OCI-LY1 (cell line): ENCODE measurements at regions not wholly inside any gene's neighbourhood (a gene's known extent, or its start where the extent isn't known, plus 50 kb on each side); places are given as distances from the start of the nearest gene placed in this dataset.

Source experiments
- H2AFZ ChIP-seq: fragments of 200-600 bp; sonication (generic), shearing (Covaris generic); 2 replicates; pipeline ENCODE4 v1.6.0; 2014; ENCODE audit warnings: antibody characterized with exemption, mild to moderate bottlenecking, low read length
- H3F3A ChIP-seq: fragments of 200-600 bp; sonication (generic), shearing (Covaris generic); 2 replicates; pipeline ENCODE4 v1.6.0; 2014; ENCODE audit warnings: mild to moderate bottlenecking, antibody characterized with exemption, low read length, moderate library complexity; ENCODE audit not compliant: insufficient read depth
- H3K27ac ChIP-seq: fragments of 200-600 bp; sonication (generic); 2 replicates; pipeline ENCODE4 v1.5.1; 2014; ENCODE audit warnings: low read length, mixed run types, mild to moderate bottlenecking, low read depth; ENCODE audit not compliant: poor library complexity, severe bottlenecking
- H3K27me3 ChIP-seq: fragments of 200-600 bp; sonication (generic); 2 replicates; pipeline ENCODE4 v1.6.0; 2014; ENCODE audit warnings: antibody characterized with exemption, mild to moderate bottlenecking, low read length, moderate library complexity; ENCODE audit not compliant: insufficient read depth
- H3K36me3 ChIP-seq: fragments of 200-600 bp; sonication (generic); 2 replicates; pipeline ENCODE4 v1.6.1; 2014; ENCODE audit warnings: mild to moderate bottlenecking, antibody characterized with exemption, low read length, moderate library complexity, mixed read lengths; ENCODE audit not compliant: insufficient read depth
- H3K4me1 ChIP-seq: fragments of 200-600 bp; sonication (generic); 2 replicates; pipeline ENCODE4 v1.5.1; 2014; ENCODE audit warnings: mild to moderate bottlenecking, low read length, moderate library complexity; ENCODE audit not compliant: insufficient read depth, severe bottlenecking
- H3K4me2 ChIP-seq: fragments of 200-600 bp; sonication (generic), shearing (Covaris generic); 2 replicates; pipeline ENCODE4 v1.6.1; 2014; ENCODE audit warnings: low read length
- H3K4me3 ChIP-seq: fragments of 200-600 bp; sonication (generic); 2 replicates; pipeline ENCODE4 v1.5.1; 2014; ENCODE audit warnings: low read length, low read depth, mild to moderate bottlenecking, mixed read lengths; ENCODE audit not compliant: poor library complexity, severe bottlenecking
- H3K79me2 ChIP-seq: fragments of 200-600 bp; shearing (Covaris generic); 2 replicates; pipeline ENCODE4 v1.6.1; 2016; ENCODE audit warnings: mixed run types, low read length, mixed read lengths; ENCODE audit not compliant: insufficient read depth
- H3K9ac ChIP-seq: fragments of 200-600 bp; sonication (generic), shearing (Covaris generic); 2 replicates; pipeline ENCODE4 v1.6.1; 2014; ENCODE audit warnings: mild to moderate bottlenecking, low read length, mixed read lengths
- H3K9me2 ChIP-seq: fragments of 200-600 bp; sonication (generic), shearing (Covaris generic); 2 replicates; pipeline ENCODE4 v1.6.1; 2014; ENCODE audit warnings: low read depth, mild to moderate bottlenecking, low read length, mixed read lengths
- H3K9me3 ChIP-seq: fragments of 200-600 bp; shearing (Covaris generic); 2 replicates; pipeline ENCODE4 v1.6.1; 2014; ENCODE audit warnings: low read length, mixed read lengths
- H4K20me1 ChIP-seq: fragments of 200-600 bp; sonication (generic), shearing (Covaris generic); 2 replicates; pipeline ENCODE4 v1.6.0; 2016; ENCODE audit warnings: mild to moderate bottlenecking, low read length; ENCODE audit not compliant: insufficient read depth
- EZH2 ChIP-seq: fragments of 200-600 bp; sonication (generic), shearing (Covaris generic); IDR thresholded peaks from 2 replicates; pipeline ENCODE4 v1.8.0; 2017; ENCODE audit warnings: borderline replicate concordance, mixed run types, mild to moderate bottlenecking, antibody characterized with exemption, low read length, moderate library complexity, mixed read lengths
- TF ChIP-seq, protein P1 (sequence below): fragments of 200-600 bp; sonication (generic), shearing (Covaris generic); IDR thresholded peaks from 2 replicates; pipeline ENCODE4 v1.5.1; 2017; ENCODE audit warnings: mild to moderate bottlenecking, antibody characterized with exemption, low read length, moderate library complexity, mixed read lengths

DNA sequence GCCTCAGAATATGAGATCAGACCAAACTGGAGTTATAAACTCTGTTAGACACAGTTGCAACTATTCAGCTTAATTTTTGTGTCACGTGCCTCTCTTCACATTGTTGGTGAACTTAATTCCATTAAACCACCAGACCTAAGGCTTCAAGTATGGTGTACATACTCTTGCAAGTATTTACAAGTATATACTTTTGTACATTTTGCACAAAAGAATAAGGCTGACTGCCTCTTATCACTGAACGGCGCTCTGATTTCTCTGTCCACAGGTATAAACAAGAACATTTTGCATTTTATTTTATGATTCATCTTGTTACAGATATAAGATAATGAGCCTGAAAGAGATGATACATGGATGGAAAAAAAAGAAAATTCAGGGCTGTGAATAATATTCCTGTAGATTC is 269.7 kb upstream of the ACVR2A start:
- Histone ChIP-seq H3K36me3 (no peaks in the 10 kb centered on the region), H3F3A (no peaks in the 10 kb centered on the region), H3K4me3 (no peak overlapping the region), H3K4me1 (no peaks in the 10 kb centered on the region), H3K27me3 (no peaks in the 10 kb centered on the region), H3K9ac (no peak overlapping the region), H3K4me2 (no peak overlapping the region), H3K9me2 (no peaks in the 10 kb centered on the region), H3K79me2 (no peaks in the 10 kb centered on the region), H4K20me1 (no peaks in the 10 kb centered on the region), H3K27ac (no peak overlapping the region), H3K9me3 (no peaks in the 10 kb centered on the region), H2AFZ (no peak overlapping the region)
- TF ChIP-seq, protein P1, sequence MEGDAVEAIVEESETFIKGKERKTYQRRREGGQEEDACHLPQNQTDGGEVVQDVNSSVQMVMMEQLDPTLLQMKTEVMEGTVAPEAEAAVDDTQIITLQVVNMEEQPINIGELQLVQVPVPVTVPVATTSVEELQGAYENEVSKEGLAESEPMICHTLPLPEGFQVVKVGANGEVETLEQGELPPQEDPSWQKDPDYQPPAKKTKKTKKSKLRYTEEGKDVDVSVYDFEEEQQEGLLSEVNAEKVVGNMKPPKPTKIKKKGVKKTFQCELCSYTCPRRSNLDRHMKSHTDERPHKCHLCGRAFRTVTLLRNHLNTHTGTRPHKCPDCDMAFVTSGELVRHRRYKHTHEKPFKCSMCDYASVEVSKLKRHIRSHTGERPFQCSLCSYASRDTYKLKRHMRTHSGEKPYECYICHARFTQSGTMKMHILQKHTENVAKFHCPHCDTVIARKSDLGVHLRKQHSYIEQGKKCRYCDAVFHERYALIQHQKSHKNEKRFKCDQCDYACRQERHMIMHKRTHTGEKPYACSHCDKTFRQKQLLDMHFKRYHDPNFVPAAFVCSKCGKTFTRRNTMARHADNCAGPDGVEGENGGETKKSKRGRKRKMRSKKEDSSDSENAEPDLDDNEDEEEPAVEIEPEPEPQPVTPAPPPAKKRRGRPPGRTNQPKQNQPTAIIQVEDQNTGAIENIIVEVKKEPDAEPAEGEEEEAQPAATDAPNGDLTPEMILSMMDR = no peak
- no peak for TF ChIP-seq EZH2

DNA sequence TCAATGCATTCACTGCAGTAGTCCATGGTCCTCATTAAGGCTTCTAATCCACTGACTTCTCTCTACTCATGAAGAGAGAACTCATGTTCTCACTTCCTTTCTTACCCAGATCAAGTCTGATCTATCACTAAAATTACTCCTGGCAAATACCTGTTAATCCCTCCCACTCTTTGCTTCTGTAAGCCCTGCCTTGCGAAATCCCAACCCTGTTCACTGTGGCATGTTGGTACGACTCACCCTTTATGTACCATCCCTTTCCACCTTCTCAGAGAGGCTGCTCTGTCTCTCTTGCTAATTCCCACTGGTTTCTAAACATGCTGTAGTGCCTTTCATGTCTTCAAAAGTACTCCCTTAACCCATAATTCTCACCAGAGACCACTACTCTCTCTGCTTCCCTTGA is 272.2 kb upstream of the ACVR2A start:
- no peaks in the 10 kb centered on the region for H3K9me3 ChIP-seq
- H3K4me3 ChIP-seq = no peak overlapping the region
- no peaks in the 10 kb centered on the region for H3K36me3 ChIP-seq
- H3F3A ChIP-seq = no peaks in the 10 kb centered on the region
- H3K4me1 ChIP-seq = no peaks in the 10 kb centered on the region
- no peaks in the 10 kb centered on the region for H4K20me1 ChIP-seq
- no peaks in the 10 kb centered on the region for H3K27me3 ChIP-seq
- no peak overlapping the region for H2AFZ ChIP-seq
- no peaks in the 10 kb centered on the region for H3K79me2 ChIP-seq
- no peak overlapping the region for H3K4me2 ChIP-seq
- TF ChIP-seq, protein P1 = no peak
- TF ChIP-seq EZH2 = no peak
- H3K9ac ChIP-seq = no peak overlapping the region
- no peaks in the 10 kb centered on the region for H3K9me2 ChIP-seq
- H3K27ac ChIP-seq = no peak overlapping the region

DNA sequence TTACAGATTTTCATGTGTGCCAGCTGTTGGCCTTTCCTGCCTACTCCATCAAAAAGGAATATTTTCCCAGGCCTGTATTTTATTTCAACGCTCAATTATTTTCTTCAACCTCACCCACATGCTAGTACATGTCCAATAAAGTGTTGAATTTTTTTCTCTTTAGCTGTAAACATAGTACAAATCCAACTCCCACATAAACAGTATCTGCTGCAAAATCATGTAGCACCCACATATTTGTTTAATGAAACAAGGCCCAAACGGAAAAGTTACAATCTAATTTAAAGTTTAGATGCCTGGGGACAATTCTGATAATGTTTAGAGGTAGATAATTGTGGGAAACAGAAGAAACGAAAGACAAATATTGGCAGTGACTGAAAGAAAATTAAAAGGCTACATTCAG is 275.4 kb upstream of the ACVR2A start:
- TF ChIP-seq EZH2 = no peak
- TF ChIP-seq, protein P1 = no peak
- H3K4me1 ChIP-seq = no peaks in the 10 kb centered on the region

More for the DNA sequence above, 275.4 kb upstream of the ACVR2A start:
- H3K4me3 ChIP-seq = no peak overlapping the region
- H3K36me3 ChIP-seq = no peaks in the 10 kb centered on the region
- no peak overlapping the region for H3K27ac ChIP-seq
- no peaks in the 10 kb centered on the region for H3F3A ChIP-seq
- H3K4me2 ChIP-seq = no peak overlapping the region
- H3K27me3 ChIP-seq = no peaks in the 10 kb centered on the region
- no peak overlapping the region for H2AFZ ChIP-seq
- no peaks in the 10 kb centered on the region for H3K9me3 ChIP-seq
- no peaks in the 10 kb centered on the region for H4K20me1 ChIP-seq
- no peak overlapping the region for H3K9ac ChIP-seq
- no peaks in the 10 kb centered on the region for H3K9me2 ChIP-seq
- no peaks in the 10 kb centered on the region for H3K79me2 ChIP-seq
